Right lobe of liver (tissue), 6 donors: ENCODE measurements at regions not wholly inside any gene's neighbourhood (a gene's known extent, or its start where the extent isn't known, plus 50 kb on each side); places are given as distances from the start of the nearest gene placed in this dataset.

Source experiments
- ATAC-seq, 4 donors: fragments of 200-7000 bp; cut with Tn5 transposase; one replicate each; pipeline ENCODE4 v1.9.1; 2020; ENCODE audit warnings: mild to moderate bottlenecking in 4 of 4, moderate library complexity in 4 of 4
- DNase-seq, 3 donors: peaks; one replicate each; pipeline ENCODE4 v3.0.0-alpha.2; 2020
- H3K27ac ChIP-seq, 3 donors: fragments of 200-600 bp; one replicate each; pipeline ENCODE4 v1.8.0; 2022
- H3K27me3 ChIP-seq, 2 donors: fragments of 200-600 bp; one replicate each; pipeline ENCODE4 v1.8.0; 2022
- H3K36me3 ChIP-seq, 4 donors: fragments of 200-600 bp; sonication (generic) in 1 of 4; one replicate each; pipeline versions ENCODE4 v1.5.1 to v1.8.0; 2017 to 2022; ENCODE audit warnings: control low read depth in 1 of 4
- H3K4me1 ChIP-seq, 4 donors: fragments of 200-600 bp; sonication (generic) in 1 of 4; one replicate each; pipeline versions ENCODE4 v1.5.1 to v1.8.0; 2017 to 2022; ENCODE audit warnings: control low read depth in 1 of 4
- H3K4me3 ChIP-seq, 3 donors: fragments of 200-600 bp; one replicate each; pipeline ENCODE4 v1.8.0; 2022
- H3K9me3 ChIP-seq, 4 donors: fragments of 200-600 bp; sonication (generic) in 1 of 4; one replicate each; pipeline versions ENCODE4 v1.5.1 to v1.8.0; 2017 to 2022; ENCODE audit warnings: control low read depth in 1 of 4
- POLR2A ChIP-seq: fragments of 450-650 bp; IDR thresholded peaks from one replicate; pipeline ENCODE4 v1.6.1; 2017; ENCODE audit warnings: antibody characterized with exemption, mild to moderate bottlenecking
- WGBS: methylation state at CpG from one replicate; pipeline ENCODE4 v1.1.6; 2018; ENCODE audit warnings: low coverage, low lambda C conversion rate; ENCODE audit not compliant: insufficient coverage; ENCODE audit errors: missing lambda C conversion rate; 5-methylcytosine and 5-hydroxymethylcytosine counted together
- intact Hi-C, 2 donors: fragments of 100-400 bp; cut with DNase I; formaldehyde crosslinking; loops; one replicate each; pipeline versions ENCODE4 v1.11.2 to v1.14.1; 2022
- TF ChIP-seq, protein P1 (sequence below), 4 donors: fragments of 200-600 bp in 3 of 4; fragments of 450-650 bp in 1 of 4; IDR thresholded peaks; one replicate each; pipeline versions ENCODE4 v1.5.1 to v1.8.0; 2016 to 2022; ENCODE audit warnings: antibody characterized with exemption in 4 of 4, mild to moderate bottlenecking in 2 of 4
- donor health status: DM: no; HTN: yes; CAD: no.
- donor health status: DM: no; HTN: no; CAD: no.
- donor health status: DM: no; HTN: no; CAD: no.
- donor health status: DM: no; HTN: yes; CAD: no.
- donor health status: DM: no; HTN: yes; CAD: no.

- DNase-seq (no peak), ATAC-seq (no peak)
- no peaks in the 10 kb centered on the region for H3K4me1 ChIP-seq
- no peak overlapping the region for H3K4me3 ChIP-seq
- 62% methylated on average over 3 of the region's 3 CpGs for WGBS
- intact Hi-C loops = no loop called here
- H3K27ac ChIP-seq = no peak overlapping the region
- H3K27me3 ChIP-seq = no peaks in the 10 kb centered on the region
- H3K9me3 ChIP-seq = no peaks in the 10 kb centered on the region
- H3K36me3 ChIP-seq = no peaks in the 10 kb centered on the region
- no peak for TF ChIP-seq POLR2A
- TF ChIP-seq, protein P1, sequence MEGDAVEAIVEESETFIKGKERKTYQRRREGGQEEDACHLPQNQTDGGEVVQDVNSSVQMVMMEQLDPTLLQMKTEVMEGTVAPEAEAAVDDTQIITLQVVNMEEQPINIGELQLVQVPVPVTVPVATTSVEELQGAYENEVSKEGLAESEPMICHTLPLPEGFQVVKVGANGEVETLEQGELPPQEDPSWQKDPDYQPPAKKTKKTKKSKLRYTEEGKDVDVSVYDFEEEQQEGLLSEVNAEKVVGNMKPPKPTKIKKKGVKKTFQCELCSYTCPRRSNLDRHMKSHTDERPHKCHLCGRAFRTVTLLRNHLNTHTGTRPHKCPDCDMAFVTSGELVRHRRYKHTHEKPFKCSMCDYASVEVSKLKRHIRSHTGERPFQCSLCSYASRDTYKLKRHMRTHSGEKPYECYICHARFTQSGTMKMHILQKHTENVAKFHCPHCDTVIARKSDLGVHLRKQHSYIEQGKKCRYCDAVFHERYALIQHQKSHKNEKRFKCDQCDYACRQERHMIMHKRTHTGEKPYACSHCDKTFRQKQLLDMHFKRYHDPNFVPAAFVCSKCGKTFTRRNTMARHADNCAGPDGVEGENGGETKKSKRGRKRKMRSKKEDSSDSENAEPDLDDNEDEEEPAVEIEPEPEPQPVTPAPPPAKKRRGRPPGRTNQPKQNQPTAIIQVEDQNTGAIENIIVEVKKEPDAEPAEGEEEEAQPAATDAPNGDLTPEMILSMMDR (IDR thresholded peaks at IDR 0.05) = no peak
Measured at GRCh38 chr14:43041207-43041606, 1434.5 kb downstream of the LRFN5 start.

DNA sequence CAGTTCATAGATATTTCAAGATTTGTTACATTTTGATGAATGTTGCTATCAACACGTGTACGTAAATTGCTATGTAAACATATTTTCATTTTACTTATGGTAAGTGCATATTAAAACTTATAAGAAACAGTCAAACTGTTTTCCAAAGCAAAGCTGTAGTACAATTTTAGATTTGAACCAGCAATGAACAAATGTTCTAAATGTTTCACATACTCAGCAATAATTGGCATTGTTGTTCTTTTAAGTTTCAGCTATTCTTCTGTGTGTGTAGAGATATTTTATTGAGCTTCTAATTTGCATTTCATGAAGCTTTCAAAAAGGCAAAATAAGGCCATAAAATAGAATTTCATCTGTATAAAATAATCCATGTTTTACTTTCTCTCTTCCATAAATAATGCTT lies 1433.2 kb downstream of the LRFN5 start:
- Histone ChIP-seq H3K27ac (no peak overlapping the region), H3K9me3 (no peaks in the 10 kb centered on the region), H3K36me3 (no peaks in the 10 kb centered on the region), H3K27me3 (no peaks in the 10 kb centered on the region), H3K4me3 (no peak overlapping the region), H3K4me1 (no peaks in the 10 kb centered on the region)
- DNase-seq = no peak
- 37% methylated on average over 2 of the region's 2 CpGs for WGBS
- ATAC-seq = no peak
- intact Hi-C loops = no loop called here
- TF ChIP-seq, protein P1 (IDR thresholded peaks at IDR 0.05) = no peak
- no peak for TF ChIP-seq POLR2A

GRCh38 chr14:43031598-43031997 lies 1424.9 kb downstream of the LRFN5 start:
- DNase-seq = no peak
- Histone ChIP-seq H3K4me1 (no peaks in the 10 kb centered on the region), H3K4me3 (no peak overlapping the region), H3K9me3 (no peaks in the 10 kb centered on the region), H3K27me3 (no peaks in the 10 kb centered on the region), H3K27ac (no peak overlapping the region), H3K36me3 (no peaks in the 10 kb centered on the region)
- no peak for TF ChIP-seq POLR2A
- TF ChIP-seq, protein P1 (IDR thresholded peaks at IDR 0.05) = no peak
- intact Hi-C loops = no loop called here
- no peak for ATAC-seq

- no peak overlapping the region for H3K4me3 ChIP-seq
- H3K27me3 ChIP-seq = no peaks in the 10 kb centered on the region
- 43% methylated on average over 1 of the region's 1 CpG for WGBS
- H3K9me3 ChIP-seq = no peaks in the 10 kb centered on the region
- TF ChIP-seq POLR2A = no peak
- TF ChIP-seq, protein P1 (IDR thresholded peaks at IDR 0.05) = no peak
- DNase-seq = no peak
- H3K36me3 ChIP-seq = no peaks in the 10 kb centered on the region
- H3K4me1 ChIP-seq = no peaks in the 10 kb centered on the region
- intact Hi-C loops = no loop called here
- H3K27ac ChIP-seq = no peak overlapping the region
- ATAC-seq = no peak
Measured at GRCh38 chr14:43022094-43022800, 1415.6 kb downstream of the LRFN5 start.

DNA sequence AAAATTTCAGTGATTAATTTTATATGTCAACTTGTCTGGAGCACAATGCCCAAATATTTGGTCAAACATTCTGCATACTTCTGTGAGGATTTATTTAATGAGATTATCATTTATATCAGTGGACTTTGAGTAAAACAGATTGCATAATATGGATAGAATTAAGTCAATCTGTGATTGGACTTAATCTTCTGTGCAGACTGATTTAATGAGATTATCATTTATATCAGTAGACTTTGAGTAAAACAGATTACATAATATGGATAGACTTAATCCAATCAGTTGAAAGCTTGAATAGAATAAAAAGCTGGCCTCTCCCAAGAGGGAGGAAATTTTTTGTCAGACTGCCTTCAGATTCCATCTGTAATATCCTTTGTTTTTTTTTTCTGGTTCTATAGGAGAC lies 1413.2 kb downstream of the LRFN5 start:
- intact Hi-C loops = no loop called here
- no peaks in the 10 kb centered on the region for H3K36me3 ChIP-seq
- H3K4me1 ChIP-seq = no peaks in the 10 kb centered on the region
- no peak for ATAC-seq
- no peaks in the 10 kb centered on the region for H3K27me3 ChIP-seq
- H3K27ac ChIP-seq = no peak overlapping the region
- H3K9me3 ChIP-seq = no peaks in the 10 kb centered on the region
- no peak for DNase-seq
- no peak overlapping the region for H3K4me3 ChIP-seq
- TF ChIP-seq, protein P1 (IDR thresholded peaks at IDR 0.05) = no peak
- TF ChIP-seq POLR2A = no peak
